ENCODE measurements at regions not wholly inside any gene's neighbourhood (a gene's known extent, or its start where the extent isn't known, plus 50 kb on each side); places are given as distances from the start of the nearest gene placed in this dataset.

- DNase-seq (ENCODE audit: low spot score), result no peak
Measured at GRCh38 chrX:39829965-39830364, 267.8 kb downstream of the BCOR start.

GRCh38 chrX:39830414-39830813, 267.3 kb downstream of the BCOR start:
- no peak for DNase-seq (ENCODE audit: low spot score)

GRCh38 chrX:39832211-39832610, 265.5 kb downstream of the BCOR start:
- DNase-seq (ENCODE audit: low spot score), result no peak

GRCh38 chrX:39834600-39834999, 263.2 kb downstream of the BCOR start:
- DNase-seq (ENCODE audit: low spot score), result no peak

- DNase-seq (ENCODE audit: low spot score), result no peak
Measured at GRCh38 chrX:39835241-39835640, 262.5 kb downstream of the BCOR start.

GRCh38 chrX:39835776-39836175, 262.0 kb downstream of the BCOR start:
- no peak for DNase-seq (ENCODE audit: low spot score)

- DNase-seq (ENCODE audit: low spot score), result no peak
Measured at GRCh38 chrX:39836802-39837420, 260.8 kb downstream of the BCOR start.

- DNase-seq (ENCODE audit: low spot score), result no peak
Measured at GRCh38 chrX:39837688-39838087, 260.1 kb downstream of the BCOR start.

GRCh38 chrX:39839371-39839770, 258.4 kb downstream of the BCOR start:
- no peak for DNase-seq (ENCODE audit: low spot score)

- no peak for DNase-seq (ENCODE audit: low spot score)
Measured at GRCh38 chrX:39840133-39840532, 257.6 kb downstream of the BCOR start.

- DNase-seq (ENCODE audit: low spot score), result no peak
Measured at GRCh38 chrX:39840581-39841093, 257.1 kb downstream of the BCOR start.

GRCh38 chrX:39841604-39842003, 256.2 kb downstream of the BCOR start:
- no peak for DNase-seq (ENCODE audit: low spot score)

GRCh38 chrX:39842281-39842973, 255.3 kb downstream of the BCOR start:
- DNase-seq (ENCODE audit: low spot score), result no peak

- DNase-seq (ENCODE audit: low spot score), result no peak
Measured at GRCh38 chrX:39843318-39843717, 254.4 kb downstream of the BCOR start.

- no peak for DNase-seq (ENCODE audit: low spot score)
Measured at GRCh38 chrX:39845233-39845632, 252.5 kb downstream of the BCOR start.

GRCh38 chrX:39846460-39846859, 251.3 kb downstream of the BCOR start:
- no peak for DNase-seq (ENCODE audit: low spot score)

GRCh38 chrX:39848243-39848642, 249.5 kb downstream of the BCOR start:
- DNase-seq (ENCODE audit: low spot score), result peak; percentile 6

- DNase-seq (ENCODE audit: low spot score), result no peak
Measured at GRCh38 chrX:39848900-39849299, 248.9 kb downstream of the BCOR start.

- no peak for DNase-seq (ENCODE audit: low spot score)
Measured at GRCh38 chrX:39850209-39850608, 247.5 kb downstream of the BCOR start.

- no peak for DNase-seq (ENCODE audit: low spot score)
Measured at GRCh38 chrX:39850630-39851152, 247.1 kb downstream of the BCOR start.

- DNase-seq (ENCODE audit: low spot score), result no peak
Measured at GRCh38 chrX:39851745-39852455, 245.9 kb downstream of the BCOR start.

GRCh38 chrX:39852491-39852890, 245.3 kb downstream of the BCOR start:
- no peak for DNase-seq (ENCODE audit: low spot score)
